ENCODE measurements at regions not wholly inside any gene's neighbourhood (a gene's known extent, or its start where the extent isn't known, plus 50 kb on each side); places are given as distances from the start of the nearest gene placed in this dataset.

- TF ChIP-seq CTCF (IDR thresholded peaks at IDR 0.05; ENCODE audit: insufficient read depth, low read depth, low read length) (no peak), EZH2 (IDR thresholded peaks at IDR 0.05; ENCODE audit: insufficient read depth, low read length) (no peak)
Observed at GRCh38 chr19:30287259-30287658, 84.9 kb upstream of the ZNF536 start.
